ENCODE measurements at regions not wholly inside any gene's neighbourhood (a gene's known extent, or its start where the extent isn't known, plus 50 kb on each side); places are given as distances from the start of the nearest gene placed in this dataset.

GRCh38 chr6:4289770-4290320 lies 154.5 kb upstream of the ECI2 start:
- TF ChIP-seq, protein P1, sequence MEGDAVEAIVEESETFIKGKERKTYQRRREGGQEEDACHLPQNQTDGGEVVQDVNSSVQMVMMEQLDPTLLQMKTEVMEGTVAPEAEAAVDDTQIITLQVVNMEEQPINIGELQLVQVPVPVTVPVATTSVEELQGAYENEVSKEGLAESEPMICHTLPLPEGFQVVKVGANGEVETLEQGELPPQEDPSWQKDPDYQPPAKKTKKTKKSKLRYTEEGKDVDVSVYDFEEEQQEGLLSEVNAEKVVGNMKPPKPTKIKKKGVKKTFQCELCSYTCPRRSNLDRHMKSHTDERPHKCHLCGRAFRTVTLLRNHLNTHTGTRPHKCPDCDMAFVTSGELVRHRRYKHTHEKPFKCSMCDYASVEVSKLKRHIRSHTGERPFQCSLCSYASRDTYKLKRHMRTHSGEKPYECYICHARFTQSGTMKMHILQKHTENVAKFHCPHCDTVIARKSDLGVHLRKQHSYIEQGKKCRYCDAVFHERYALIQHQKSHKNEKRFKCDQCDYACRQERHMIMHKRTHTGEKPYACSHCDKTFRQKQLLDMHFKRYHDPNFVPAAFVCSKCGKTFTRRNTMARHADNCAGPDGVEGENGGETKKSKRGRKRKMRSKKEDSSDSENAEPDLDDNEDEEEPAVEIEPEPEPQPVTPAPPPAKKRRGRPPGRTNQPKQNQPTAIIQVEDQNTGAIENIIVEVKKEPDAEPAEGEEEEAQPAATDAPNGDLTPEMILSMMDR (IDR thresholded peaks at IDR 0.05; ENCODE audit: low read depth, low read length): no peak
- TF ChIP-seq EZH2phosphoT487 (IDR thresholded peaks at IDR 0.05; ENCODE audit: low read depth): no peak
